ENCODE measurements at regions not wholly inside any gene's neighbourhood (a gene's known extent, or its start where the extent isn't known, plus 50 kb on each side); places are given as distances from the start of the nearest gene placed in this dataset.
"Not testable (repeated sequence)": the region's sequence is repeated elsewhere in the genome, so short reads cannot be mapped to it uniquely, and the experiment has no call there.

DNA sequence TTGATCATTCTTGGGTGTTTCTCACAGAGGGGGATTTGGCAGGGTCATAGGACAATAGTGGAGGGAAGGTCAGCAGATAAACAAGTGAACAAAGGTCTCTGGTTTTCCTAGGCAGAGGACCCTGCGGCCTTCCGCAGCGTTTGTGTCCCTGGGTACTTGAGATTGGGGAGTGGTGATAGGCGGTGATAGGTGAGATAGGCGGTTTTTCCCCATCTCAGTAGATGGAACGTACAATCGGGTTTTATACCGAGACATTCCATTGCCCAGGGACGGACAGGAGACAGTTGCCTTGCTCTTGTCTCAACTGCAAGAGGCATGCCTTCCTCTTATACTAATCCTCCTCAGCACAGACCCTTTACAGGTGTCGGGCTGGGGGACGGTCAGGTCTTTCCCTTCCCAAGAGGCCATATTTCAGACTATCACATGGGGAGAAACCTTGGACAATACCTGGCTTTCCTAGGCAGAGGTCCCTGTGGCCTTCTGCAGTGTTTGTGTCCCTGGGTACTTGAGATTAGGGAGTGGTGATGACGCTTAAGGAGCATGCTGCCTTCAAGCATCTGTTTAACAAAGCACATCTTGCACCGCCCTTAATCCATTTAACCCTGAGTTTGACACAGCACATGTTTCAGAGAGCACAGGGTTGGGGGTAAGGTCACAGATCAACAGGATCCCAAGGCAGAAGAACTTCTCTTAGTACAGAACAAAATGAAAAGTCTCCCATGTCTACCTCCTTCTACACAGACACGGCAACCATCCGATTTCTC lies 86.2 kb downstream of the OR2B2 start:
- DNase-seq, result not testable (repeated sequence)

DNA sequence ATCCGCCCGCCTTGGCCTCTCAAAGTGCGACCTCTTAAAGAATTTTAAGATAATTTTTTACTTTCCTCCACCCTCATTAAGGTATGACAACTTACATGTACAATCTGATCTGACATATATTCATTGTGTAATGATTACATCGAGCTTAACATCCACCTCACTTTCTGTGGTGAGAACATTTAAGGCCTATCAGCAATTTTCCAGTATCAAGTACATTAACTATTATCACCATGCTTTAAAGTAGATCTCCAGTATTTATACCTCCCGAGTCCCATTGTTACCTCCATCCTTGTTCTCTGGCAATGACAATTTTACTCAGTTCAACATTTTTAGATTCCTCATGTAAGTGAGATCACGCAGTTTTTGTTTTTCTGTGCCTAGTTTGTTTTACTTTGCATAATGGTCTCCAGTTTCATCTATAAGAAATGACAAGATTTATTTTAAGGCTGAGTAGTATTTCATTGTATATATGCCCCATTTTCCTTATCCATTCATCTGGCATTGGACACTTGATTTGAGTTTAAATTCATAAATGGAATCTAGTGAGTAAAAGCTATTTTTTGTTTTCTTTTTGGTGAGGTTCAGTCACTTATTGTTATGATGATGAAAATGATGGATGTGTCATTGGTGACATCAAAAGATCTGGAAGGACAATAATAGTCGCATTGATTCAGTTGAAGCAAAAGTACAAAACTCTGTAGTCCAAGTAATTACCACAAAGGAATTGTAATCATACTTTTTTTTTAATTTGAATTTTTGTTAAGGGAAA lies 87.0 kb downstream of the OR2B2 start:
- DNase-seq, result no peak

GRCh38 chr6:27824211-27825024 lies 87.8 kb downstream of the OR2B2 start:
- not testable (repeated sequence) for DNase-seq

DNA sequence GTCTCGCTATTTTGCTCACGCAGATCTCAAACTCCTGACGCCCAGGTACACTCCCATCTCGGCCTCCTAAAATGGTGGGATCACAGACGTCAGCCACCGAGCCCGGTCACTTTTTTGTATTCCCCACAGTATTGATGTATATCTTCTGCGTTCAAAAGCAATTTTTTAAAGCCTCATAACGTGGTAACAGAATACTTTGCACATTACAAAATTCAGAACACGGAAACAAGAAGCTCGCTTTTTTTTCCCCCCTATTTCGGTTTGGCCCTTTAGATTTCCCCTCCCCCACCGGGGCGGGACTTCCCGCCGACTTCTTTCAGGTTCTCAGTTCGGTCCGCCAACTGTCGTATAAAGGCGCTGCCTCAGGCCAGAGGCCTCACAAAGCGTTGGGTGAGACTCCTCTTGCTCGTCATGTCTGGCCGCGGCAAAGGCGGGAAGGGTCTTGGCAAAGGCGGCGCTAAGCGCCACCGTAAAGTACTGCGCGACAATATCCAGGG lies 88.4 kb downstream of the OR2B2 start:
- peak; percentile 32 for DNase-seq

DNA sequence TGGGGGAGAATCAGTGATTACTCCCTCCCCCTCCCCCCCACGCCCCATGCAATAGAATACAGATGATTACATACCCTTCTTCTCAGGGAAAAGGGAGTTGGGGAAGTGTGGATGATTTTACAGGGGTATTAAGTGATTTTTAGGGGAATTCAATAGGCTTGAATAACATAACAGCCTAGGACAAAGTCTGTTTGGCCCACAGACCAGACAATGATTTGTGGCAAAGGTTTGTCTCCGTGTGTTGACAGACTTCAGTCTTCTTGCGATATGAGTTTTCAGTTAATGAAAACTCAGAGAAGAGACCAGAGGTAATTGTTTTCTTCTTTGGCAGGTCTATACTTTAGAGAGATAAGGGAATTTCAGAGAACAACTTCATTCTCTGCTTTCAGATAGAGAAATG lies 95.3 kb downstream of the OR2B2 start:
- no peak for DNase-seq

DNA sequence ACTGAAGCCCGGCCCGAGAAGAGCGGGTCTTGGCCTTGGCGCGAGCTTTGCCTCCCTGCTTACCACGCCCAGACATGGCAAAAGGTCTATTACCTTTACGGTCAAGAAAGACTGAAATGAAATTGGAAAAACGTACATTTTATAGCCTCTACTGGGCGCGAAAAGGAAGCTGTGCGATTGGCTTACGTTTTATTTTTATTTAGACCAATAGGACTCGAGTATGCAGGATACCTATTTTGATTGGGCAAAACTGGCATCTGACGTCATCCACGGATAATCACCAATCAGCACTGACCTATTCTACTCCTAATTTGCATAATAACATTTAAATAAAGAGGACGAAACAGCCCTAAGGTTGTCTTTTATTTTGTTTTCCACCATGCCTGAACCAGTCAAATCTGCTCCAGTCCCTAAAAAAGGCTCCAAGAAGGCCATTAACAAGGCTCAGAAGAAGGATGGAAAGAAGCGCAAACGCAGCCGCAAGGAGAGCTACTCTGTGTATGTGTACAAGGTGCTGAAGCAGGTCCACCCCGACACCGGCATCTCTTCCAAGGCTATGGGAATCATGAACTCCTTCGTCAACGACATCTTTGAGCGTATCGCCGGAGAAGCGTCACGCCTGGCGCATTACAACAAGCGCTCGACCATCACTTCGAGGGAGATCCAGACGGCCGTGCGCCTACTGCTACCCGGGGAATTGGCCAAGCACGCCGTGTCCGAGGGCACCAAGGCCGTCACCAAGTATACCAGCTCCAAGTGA lies 97.4 kb downstream of the OR2B2 start:
- no peak for DNase-seq

GRCh38 chr6:27814415-27814664 lies 97.9 kb downstream of the OR2B2 start:
- DNase-seq, result not testable (repeated sequence)

DNA sequence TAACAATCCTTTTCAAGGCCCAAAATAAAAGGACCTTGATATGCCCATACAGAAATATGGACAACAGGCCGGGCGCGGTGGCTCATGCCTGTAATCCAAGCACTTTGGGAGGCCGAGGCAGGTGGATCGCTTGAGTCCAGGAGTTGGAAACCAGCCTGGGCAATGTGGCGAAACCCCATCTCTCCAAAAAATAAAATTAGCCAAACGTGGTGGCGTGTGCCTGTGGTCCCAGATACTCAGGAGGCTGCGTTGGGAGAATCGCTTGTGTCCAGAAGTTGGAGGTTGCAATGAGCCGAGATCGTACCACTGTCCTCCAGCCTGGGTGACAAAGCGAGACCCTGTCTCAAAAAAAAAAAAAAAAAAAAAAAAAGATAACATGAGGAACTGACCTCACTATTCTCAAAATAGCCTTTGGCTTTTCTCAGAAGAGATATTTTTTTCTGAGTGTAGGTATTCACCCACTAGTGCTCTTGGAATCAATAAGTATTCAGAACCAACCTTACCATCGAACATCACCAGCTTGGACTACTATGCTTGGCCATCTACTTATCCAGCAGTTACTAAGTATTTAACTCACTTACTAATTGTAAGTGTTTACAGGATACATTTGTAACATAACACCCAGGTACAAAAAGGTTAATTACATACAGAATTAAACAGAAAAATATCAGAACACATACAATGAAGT lies 99.2 kb downstream of the OR2B2 start:
- DNase-seq, result no peak

DNA sequence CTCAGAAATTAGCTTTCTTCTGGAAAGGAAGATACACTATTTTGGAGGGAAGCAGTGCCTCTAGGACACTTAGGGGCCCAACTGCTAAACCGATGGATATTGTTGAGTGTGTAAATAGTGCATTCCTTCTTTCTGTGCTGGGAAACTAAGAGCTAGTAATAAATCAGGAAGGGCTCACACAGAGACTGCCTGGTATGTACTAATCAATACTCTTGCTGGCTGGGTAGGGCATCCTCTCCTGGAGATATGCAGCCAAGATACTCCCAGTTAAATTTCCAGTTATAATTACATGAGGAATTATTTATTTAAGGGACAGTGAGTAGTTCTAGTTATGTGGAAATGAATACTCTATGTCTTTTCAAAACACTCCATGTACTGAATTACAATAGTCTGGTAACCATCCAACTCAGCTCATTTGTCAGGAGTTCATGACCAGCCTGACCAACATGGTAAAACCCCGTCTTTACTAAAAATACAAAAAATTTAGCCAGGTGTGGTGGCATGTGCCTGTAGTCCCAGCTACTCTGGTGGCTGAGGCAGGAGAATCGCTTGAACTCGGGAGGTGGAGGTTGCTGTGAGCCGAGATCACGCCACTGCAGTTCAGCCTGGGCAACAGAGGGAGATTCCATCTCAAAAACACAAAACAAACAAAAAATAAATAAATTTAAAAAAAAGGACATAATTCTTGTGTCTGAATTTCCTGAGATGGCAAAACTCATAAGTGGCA lies 100.0 kb downstream of the OR2B2 start:
- DNase-seq, result no peak

DNA sequence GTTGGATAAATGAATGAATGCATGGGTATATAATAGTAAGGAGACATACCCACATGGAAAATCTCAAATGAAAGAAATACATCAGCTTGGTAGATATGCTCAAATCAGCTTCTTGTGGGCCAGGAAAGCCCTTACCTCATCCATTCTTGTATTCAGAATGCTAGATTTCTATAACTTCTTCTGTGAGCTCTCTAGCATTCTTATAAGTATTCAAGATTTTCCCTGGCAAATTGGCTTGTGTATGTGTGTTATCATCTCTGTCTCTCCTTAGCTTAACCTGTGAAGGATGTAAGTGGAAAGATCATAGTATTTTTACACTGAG lies 100.8 kb downstream of the OR2B2 start:
- DNase-seq, result no peak

DNA sequence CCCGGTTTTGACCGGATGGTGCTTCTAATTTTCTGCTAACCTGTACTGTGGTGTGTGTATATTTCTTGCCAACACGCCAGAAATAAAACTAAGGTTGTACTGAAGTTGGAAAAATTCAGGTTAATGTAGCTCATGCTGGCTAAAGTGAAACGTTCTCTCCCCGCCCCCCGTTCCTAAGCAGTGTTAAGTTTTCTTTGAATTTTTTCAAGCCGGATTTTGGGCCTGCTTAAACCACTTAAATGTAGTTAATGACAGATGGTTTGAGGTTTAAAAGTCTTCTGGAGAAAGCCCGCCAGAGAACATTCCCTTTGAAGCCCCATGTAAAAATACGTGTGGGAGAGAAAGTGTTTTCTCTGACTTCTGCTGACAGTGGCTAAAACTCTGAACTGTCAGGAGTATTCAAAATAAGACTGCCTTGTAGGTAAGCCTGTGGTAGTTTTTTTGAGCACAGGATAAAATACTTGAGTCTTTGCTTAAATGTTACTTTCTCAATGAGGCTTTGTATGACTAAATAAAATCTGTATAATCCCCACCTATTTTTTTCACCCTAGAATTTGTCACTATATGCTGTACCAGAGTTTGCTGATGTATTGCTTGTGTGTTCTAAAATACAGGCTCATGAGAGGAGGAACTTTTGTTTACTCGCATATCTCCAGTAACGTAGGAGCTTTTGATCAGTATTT lies 101.3 kb downstream of the OR2B2 start:
- no peak for DNase-seq

- DNase-seq, result peak; percentile 79
Measured at GRCh38 chr6:27809939-27810767, 102.0 kb downstream of the OR2B2 start.

DNA sequence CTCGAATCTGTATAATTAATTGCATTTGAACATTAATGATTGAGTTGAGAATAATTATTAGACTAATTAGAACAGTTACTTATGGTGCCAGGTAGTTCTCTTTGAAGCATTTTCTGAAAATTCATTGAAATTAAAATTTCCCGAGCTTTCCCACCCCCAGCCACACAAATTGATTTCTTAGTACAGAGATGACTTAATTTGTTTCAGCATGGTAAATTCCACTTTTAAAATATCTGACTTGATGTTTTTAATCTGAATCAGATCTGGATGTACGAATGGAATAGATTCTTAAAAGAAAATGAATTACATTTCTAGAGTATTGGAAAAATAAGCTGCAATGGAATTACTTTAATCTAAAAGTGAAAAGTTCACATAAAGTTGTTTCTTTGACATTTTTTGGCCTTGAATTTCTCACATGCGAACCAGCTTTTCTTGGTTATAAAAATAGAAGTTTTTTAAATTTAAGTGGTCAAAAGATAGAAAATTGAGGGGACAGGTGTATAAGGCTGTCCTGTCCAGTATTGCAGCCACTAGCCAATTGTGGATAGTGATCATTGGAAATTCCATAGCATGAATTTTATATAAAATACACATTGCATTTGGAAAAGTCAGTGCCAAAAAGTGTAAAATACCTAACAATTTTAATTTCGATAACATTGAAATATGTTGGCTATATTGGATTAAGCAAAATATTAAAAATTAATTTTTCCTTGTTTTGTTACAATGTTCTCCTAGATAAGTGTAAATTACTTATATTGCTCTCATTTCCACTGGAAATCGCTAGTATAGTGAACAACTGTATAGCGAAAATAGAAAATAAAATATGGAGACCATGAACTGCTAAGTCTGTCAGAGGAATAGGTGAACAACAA lies 102.9 kb downstream of the OR2B2 start:
- DNase-seq, result no peak

GRCh38 chr6:27808242-27809066 lies 103.7 kb downstream of the OR2B2 start:
- DNase-seq, result not testable (repeated sequence)

- peak; percentile 73 for DNase-seq
Measured at GRCh38 chr6:27807441-27808241, 104.6 kb downstream of the OR2B2 start.

DNA sequence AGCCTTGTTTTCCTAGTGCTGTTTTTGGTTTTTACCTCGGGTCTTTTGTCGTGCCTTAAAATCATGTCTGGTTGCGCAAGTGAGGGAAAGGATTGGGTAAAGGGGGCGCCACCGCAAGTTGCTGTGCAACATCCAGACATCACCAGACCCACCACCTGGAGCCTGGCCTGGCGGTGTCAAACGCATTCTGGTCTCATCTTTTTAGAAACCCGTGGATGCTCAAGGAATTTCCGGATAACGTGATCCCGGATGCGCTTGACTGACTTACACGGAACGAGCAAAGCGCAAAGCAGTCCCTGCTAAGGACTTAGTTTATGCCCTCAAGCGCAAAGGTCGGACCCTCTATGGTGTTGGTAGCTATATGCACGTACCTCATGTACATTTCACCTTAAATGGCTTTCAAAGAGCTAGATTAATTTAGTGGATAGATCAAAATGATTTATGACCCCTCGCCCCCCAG lies 105.2 kb downstream of the OR2B2 start:
- no peak for DNase-seq

GRCh38 chr6:27805347-27805746 lies 106.8 kb downstream of the OR2B2 start:
- DNase-seq, result no peak
